GM21723 (cell line): ENCODE measurements at regions not wholly inside any gene's neighbourhood (a gene's known extent, or its start where the extent isn't known, plus 50 kb on each side); places are given as distances from the start of the nearest gene placed in this dataset.
"Not testable (repeated sequence)": the region's sequence is repeated elsewhere in the genome, so short reads cannot be mapped to it uniquely, and the experiment has no call there.

Experiments
- ATAC-seq: cut with Tn5 transposase; IDR thresholded peaks from one replicate; pipeline ENCODE4 v1.9.1; 2021; ENCODE audit warnings: mild to moderate bottlenecking, moderate library complexity; ENCODE audit not compliant: unreplicated experiment

DNA sequence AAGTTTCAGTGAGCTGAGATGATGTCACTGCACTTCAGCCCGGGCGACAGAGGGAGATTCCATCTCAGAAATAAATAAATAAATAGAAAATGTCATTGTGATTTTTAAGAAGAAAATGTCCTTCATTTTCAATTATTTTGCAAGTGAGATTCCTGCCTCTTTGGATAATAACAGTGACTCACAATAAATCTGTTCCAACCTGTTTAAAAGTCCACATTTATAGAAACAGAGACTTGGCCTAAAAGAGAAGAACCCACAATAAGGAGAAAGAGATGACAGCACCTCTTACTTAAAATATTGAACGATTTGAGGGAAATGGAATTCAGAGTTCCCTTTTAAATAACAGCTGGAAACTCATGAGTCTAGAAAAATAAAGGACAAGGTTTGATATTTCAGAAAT, 373.4 kb upstream of the NOX3 start:
- no peak for ATAC-seq

- no peak for ATAC-seq
These were observed 363.1 kb upstream of the NOX3 start for GRCh38 chr6:155818698-155819097.

- ATAC-seq: no peak
These were observed 357.9 kb upstream of the NOX3 start for GRCh38 chr6:155813548-155813947.

GRCh38 chr6:155807243-155807642, 351.6 kb upstream of the NOX3 start:
- no peak for ATAC-seq

- ATAC-seq: no peak
These were observed 345.4 kb upstream of the NOX3 start for GRCh38 chr6:155801046-155801445.

DNA sequence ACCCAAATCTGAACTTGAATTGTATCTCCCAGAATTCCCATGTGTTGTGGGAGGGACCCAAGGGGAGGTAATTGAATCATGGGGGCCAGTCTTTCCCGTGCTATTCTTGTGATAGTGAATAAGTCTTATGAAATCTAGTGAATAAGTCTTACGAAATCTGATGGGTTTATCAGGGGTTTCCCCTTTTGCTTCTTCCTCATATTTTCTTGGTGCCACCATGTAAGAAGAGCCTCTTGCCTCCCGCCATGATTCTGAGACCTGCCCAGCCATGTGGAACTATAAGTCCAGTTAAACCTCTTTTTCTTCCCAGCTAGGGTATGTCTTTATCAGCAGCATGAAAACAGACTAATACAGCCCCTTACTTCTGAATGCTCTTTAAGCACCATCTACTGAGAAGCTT, 343.2 kb upstream of the NOX3 start:
- not testable (repeated sequence) for ATAC-seq

- ATAC-seq: no peak
These were observed 339.6 kb upstream of the NOX3 start for GRCh38 chr6:155795173-155795796.

DNA sequence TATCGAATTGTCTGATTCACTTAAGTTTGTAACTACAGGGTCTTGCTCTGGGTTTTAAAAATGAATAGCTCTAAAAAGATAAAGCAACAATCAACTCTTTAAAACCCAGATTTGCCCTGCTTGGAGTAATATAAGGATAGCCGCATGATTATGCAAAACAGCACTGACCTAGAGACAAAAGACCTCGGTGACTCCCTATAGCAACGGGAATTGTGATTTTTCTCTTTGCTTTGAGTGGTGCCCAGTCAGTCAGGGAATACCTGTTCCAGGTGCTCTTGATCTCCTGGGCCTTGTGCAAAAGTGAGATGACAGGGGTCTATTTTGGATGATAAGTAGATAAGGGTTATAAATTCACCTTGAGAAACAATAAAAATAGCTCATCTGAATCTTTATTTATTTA, 336.3 kb upstream of the NOX3 start:
- no peak for ATAC-seq

DNA sequence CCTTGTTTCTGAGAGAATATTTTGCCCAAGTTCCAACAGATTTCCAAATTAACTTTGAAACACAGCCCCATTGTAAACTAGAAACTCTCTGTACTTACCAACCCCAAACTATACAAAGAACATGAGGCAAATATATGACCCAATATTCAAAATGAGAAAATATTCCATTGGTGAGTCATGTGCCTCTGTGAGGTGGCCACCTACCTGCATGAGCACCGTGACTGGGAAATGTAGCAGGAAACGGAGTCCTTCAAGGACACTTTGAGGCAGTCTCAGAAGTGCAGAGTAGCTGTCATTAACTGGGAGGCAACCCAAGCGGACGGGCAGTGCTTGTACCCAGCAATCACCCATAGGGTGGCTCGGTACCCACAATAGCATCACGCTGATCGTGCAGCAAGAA, 335.5 kb upstream of the NOX3 start:
- no peak for ATAC-seq

GRCh38 chr6:155787168-155787567, 331.5 kb upstream of the NOX3 start:
- ATAC-seq: no peak

DNA sequence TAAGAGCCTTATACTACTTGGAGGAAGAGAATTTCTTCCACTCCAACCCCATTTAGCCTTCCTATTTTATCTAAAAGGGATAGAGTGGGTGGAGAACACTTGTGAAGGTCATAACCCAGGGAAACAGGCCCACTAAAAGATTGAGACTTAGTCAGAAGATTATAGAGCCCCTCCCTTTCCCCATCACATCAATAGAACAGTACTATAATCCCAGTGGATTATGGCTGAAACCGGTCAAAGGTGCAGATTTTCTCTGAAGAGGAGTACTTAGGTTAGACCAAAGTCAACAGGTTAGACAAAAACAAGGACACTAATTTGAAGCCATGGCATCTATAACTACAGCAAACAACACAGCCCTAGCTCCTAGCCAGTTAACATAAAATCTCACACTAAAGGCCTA, 330.9 kb upstream of the NOX3 start:
- no peak for ATAC-seq

GRCh38 chr6:155782739-155783459, 327.3 kb upstream of the NOX3 start:
- ATAC-seq: no peak

- ATAC-seq: no peak
These were observed 326.7 kb upstream of the NOX3 start for GRCh38 chr6:155782320-155782731.

GRCh38 chr6:155779456-155779855, 323.8 kb upstream of the NOX3 start:
- ATAC-seq: no peak

- ATAC-seq: no peak
These were observed 322.7 kb upstream of the NOX3 start for GRCh38 chr6:155778336-155778735.

DNA sequence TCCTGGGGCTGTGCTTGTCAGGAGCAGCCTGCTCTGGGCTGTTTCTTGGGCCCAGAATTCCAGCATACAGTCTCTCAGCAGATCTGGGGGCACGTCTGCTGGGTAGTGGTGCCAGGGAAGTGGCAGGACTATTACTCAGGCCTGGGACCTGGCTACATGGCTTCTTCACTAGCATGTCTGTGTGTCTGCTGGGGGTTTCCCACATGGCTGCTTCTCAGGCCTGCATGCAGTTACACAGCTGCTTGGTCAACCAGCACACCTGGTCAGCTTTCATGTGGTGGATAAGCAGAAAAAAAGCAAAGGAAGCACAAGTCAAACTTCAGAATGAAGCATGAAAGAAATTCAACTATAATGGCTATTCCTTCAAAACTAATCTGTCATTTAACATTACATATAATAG, 316.2 kb upstream of the NOX3 start:
- ATAC-seq: no peak

GRCh38 chr6:155770856-155771255, 315.2 kb upstream of the NOX3 start:
- no peak for ATAC-seq

- no peak for ATAC-seq
These were observed 314.7 kb upstream of the NOX3 start for GRCh38 chr6:155770313-155770712.

DNA sequence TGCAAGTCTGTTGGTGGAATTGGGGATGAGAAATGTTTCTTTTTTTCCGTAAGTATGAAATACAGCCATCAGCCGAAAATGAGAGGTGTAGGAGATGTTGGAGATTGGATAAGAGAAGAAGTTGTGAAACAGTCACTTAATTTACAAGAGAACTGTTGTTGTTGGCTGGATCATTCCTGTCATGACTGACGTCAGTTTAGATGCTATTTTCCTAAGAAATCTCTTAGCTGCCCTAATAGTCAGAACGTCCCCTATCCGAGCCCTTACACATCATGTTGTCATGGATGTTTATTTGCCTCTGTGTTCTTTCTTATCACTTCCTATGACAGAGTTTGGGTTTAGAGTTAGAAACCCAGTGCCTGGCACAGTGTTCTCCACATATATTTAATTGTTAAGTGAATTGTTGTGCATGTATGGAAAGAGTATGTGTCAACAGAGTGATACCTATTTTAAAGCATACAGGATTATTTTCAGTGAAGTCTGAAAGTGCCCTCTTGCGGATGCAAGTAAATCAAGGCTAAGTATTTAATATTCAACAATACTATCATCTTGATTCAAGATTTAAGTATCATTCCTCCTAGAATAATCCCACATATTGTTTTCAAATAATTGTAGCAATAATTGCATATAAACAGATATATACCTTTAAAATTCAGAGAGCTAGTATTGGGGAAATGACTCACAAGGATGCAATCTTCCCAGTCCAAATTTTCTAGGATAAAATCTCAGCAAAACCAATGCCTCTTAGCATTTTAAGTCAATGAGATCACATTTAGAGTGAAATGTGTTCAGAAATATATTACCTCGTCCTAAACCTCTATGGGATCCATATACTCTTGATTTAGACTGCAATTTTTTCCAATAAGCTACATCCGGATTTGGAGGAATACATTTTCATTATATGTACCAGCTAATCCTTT, 309.9 kb upstream of the NOX3 start:
- no peak for ATAC-seq

DNA sequence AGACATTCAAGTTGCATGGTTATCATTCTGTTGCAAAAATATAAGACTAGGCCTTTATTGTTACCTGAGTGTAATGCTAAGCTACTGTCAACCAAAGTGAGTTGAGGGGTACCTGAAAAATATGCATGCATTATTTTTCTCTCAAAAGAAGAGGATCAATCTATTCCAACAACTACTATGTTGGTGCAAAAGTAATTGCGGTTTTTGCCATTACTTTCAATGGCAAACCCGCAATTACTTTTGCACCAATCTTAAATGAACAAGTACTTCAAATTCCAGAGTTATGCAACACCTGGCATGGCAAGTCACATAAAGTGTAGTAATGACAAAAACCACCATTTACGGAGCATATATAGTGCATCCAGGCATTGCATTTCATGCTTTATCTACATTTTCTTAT, 307.0 kb upstream of the NOX3 start:
- no peak for ATAC-seq

DNA sequence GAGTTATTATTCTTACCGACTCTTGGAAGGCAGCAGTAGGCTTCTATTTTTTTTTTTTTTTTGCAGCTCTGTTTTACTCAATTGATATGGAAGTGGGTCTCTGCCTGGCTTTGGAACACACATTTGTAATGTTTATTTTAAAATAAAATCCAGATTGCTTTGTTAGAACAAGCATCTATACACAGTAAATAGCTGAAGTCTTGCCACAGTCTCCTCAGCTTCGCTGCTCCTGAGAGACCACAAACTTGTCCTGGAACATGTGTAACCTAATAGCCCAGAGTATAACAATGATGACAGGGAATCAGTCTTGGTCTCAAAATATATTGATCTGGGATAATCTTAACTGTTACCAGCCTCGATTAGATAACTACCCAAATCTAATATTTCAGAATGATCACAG, 299.8 kb upstream of the NOX3 start:
- no peak for ATAC-seq

- not testable (repeated sequence) for ATAC-seq
These were observed 293.1 kb upstream of the NOX3 start for GRCh38 chr6:155748778-155749177.
